Body of pancreas (tissue), 4 donors: ENCODE measurements at regions not wholly inside any gene's neighbourhood (a gene's known extent, or its start where the extent isn't known, plus 50 kb on each side); places are given as distances from the start of the nearest gene placed in this dataset.

Source experiments
- ATAC-seq: fragments of 150-250 bp; one replicate; pipeline ENCODE4 v1.9.1; 2016
- DNase-seq, 4 donors: peaks; one replicate each; pipeline ENCODE4 v3.0.0-alpha.2; 2019
- H3K27ac ChIP-seq, 4 donors: fragments of 200-600 bp; sonication (generic); 1 replicate in 3 of 4; 2 replicates in 1 of 4; pipeline versions ENCODE4 v1.5.1 to v1.6.1; 2016 to 2019; ENCODE audit warnings: mild to moderate bottlenecking in 1 of 4, mixed read lengths in 1 of 4, moderate library complexity in 1 of 4
- H3K27me3 ChIP-seq, 2 donors: fragments of 200-600 bp; sonication (generic); one replicate each; pipeline ENCODE4 v1.6.0; 2016; ENCODE audit warnings: mild to moderate bottlenecking in 1 of 2
- H3K36me3 ChIP-seq, 2 donors: fragments of 200-600 bp; sonication (generic); replicated peaks in 1 of 2; 2 replicates each; pipeline ENCODE4 v1.5.1; 2016; ENCODE audit warnings: low read depth in 2 of 2; ENCODE audit not compliant: insufficient read depth in 1 of 2
- H3K4me1 ChIP-seq: fragments of 200-600 bp; sonication (generic); one replicate; pipeline ENCODE4 v1.6.0; 2016
- H3K4me3 ChIP-seq, 2 donors: fragments of 200-600 bp; sonication (generic); 1 replicate in 1 of 2; 2 replicates in 1 of 2; pipeline ENCODE4 v1.5.1; 2016 to 2019
- H3K9me3 ChIP-seq, 3 donors: fragments of 200-600 bp; sonication (generic); 1 replicate in 2 of 3; 2 replicates in 1 of 3; pipeline ENCODE4 v1.5.1; 2016
- CTCF ChIP-seq, 7 experiments: fragments of 450-650 bp in 4 of 7; fragments of 200-600 bp in 3 of 7; sonication (generic) in 3 of 7; IDR thresholded peaks; one replicate each; pipeline ENCODE4 v1.5.1; 2016 to 2019; ENCODE audit warnings: antibody characterized with exemption in 7 of 7
- POLR2A ChIP-seq, 3 donors: fragments of 450-650 bp; IDR thresholded peaks; one replicate each; pipeline ENCODE4 v1.6.1; 2016; ENCODE audit warnings: antibody characterized with exemption in 3 of 3, mild to moderate bottlenecking in 2 of 3
- WGBS, 2 donors: methylation state at CpG; one replicate each; pipeline ENCODE4 v1.1.5; 2017; 5-methylcytosine and 5-hydroxymethylcytosine counted together
- intact Hi-C: fragments of 100-400 bp; cut with DNase I; formaldehyde crosslinking; loops from one replicate; pipeline ENCODE4 v1.15.1; 2023

DNA sequence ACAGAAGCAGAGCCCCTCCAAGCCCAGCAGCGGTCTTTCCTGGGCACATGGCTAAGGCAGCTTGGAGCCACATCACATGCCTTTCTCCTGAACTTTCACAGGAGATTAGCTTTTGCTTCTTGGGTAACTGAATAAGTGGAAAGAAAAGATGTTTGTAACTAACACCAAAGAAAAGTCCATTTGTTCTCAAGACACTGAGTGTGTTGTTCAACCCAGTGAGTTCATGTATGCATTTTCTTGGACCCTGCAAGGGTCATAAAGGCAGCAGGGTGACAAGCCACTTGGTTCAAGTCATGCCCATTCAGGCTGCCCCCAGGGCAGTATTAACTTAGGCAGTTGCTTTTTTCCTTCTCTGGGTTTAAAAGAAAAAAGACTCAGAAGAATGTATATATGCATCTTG lies 203.4 kb downstream of the FAM76B start:
- no peak overlapping the region for H3K27ac ChIP-seq
- intact Hi-C loops, result no loop called here
- ATAC-seq (no peak), DNase-seq (no peak)
- WGBS, 2 donors, result 89 to 94% methylated on average over 1 of the region's 1 CpG
- no peak overlapping the region for H3K4me3 ChIP-seq
- no peaks in the 10 kb centered on the region for H3K27me3 ChIP-seq
- H3K9me3 ChIP-seq, result no peaks in the 10 kb centered on the region
- no peaks in the 10 kb centered on the region for H3K36me3 ChIP-seq
- TF ChIP-seq CTCF (IDR thresholded peaks at IDR 0.05), result no peak
- no peak for TF ChIP-seq POLR2A (IDR thresholded peaks at IDR 0.05)
- H3K4me1 ChIP-seq, result no peaks in the 10 kb centered on the region

- Histone ChIP-seq H3K4me3 (no peak overlapping the region), H3K4me1 (no peaks in the 10 kb centered on the region), H3K9me3 (no peaks in the 10 kb centered on the region), H3K27ac (no peak overlapping the region), H3K36me3 (no peaks in the 10 kb centered on the region), H3K27me3 (no peaks in the 10 kb centered on the region)
- no peak for ATAC-seq
- intact Hi-C loops, result no loop called here
- DNase-seq, result no peak
- 54 to 71% methylated on average over 4 of the region's 4 CpGs for WGBS, 2 donors
- TF ChIP-seq POLR2A (IDR thresholded peaks at IDR 0.05), result no peak
- TF ChIP-seq CTCF (IDR thresholded peaks at IDR 0.05), result no peak
Observed at GRCh38 chr11:95585752-95586077, 203.9 kb downstream of the FAM76B start.

DNA sequence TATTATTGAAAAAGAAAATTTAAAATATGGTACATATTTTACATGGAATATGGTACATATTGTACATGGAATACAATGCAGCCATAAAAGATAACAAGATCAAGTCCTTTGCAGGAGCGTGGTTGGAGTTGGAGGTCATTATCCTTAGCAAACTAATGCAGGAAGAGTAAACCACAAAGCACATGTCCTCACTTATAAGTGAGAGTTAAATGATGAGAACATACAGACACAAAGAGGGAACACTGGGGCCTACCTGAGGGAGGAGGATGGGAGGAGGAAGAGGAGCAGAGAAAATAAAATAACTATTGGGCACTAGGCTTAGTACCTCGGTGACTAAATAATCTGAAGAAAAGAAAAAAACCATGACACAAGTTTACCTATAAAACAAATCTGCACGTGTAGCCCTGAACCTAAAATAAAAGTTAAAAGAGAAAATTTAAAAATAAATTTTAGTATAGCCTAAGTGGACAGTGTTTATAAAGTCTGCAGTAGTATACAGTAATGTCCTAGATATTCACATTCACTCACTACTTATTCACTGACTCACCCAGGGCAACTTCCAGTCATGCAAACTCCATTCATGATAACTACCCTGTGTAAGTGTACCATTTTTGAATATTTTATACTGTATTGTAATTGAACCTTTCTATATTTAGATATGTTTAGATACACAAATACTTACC lies 204.4 kb downstream of the FAM76B start:
- Histone ChIP-seq H3K27ac (no peak overlapping the region), H3K9me3 (no peaks in the 10 kb centered on the region), H3K4me3 (no peak overlapping the region), H3K36me3 (no peaks in the 10 kb centered on the region), H3K27me3 (no peaks in the 10 kb centered on the region), H3K4me1 (no peaks in the 10 kb centered on the region)
- TF ChIP-seq POLR2A (IDR thresholded peaks at IDR 0.05) (no peak), CTCF (IDR thresholded peaks at IDR 0.05) (no peak)
- no peak for DNase-seq
- no peak for ATAC-seq
- intact Hi-C loops, result no loop called here
- 69 to 81% methylated on average over 3 of the region's 3 CpGs for WGBS, 2 donors

DNA sequence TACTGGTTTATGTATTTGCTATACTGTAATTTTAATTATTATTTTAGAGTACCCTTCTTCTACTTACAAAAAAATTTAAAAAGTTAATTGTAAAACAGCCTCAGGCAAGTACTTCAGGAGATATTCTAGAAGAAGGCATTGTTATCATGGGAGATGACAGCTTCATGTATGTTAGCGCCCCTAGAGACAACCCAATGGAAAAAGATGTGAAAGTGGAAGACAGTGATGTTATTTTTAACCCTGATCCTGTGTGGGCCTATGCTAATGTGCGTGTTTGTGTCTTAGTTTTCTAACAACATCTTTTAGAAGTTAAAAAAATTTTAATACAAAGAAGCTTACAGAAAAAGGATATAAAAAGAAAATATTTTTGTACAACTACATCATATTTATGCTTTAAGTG lies 205.0 kb downstream of the FAM76B start:
- ATAC-seq (no peak), DNase-seq (no peak)
- H3K4me3 ChIP-seq, result no peak overlapping the region
- H3K4me1 ChIP-seq, result no peaks in the 10 kb centered on the region
- no peaks in the 10 kb centered on the region for H3K36me3 ChIP-seq
- intact Hi-C loops, result no loop called here
- H3K27me3 ChIP-seq, result no peaks in the 10 kb centered on the region
- TF ChIP-seq CTCF (IDR thresholded peaks at IDR 0.05) (no peak), POLR2A (IDR thresholded peaks at IDR 0.05) (no peak)
- H3K27ac ChIP-seq, result no peak overlapping the region
- 89 to 92% methylated on average over 2 of the region's 2 CpGs for WGBS, 2 donors
- H3K9me3 ChIP-seq, result no peaks in the 10 kb centered on the region

GRCh38 chr11:95584180-95584579 lies 205.4 kb downstream of the FAM76B start:
- DNase-seq, result no peak

More at GRCh38 chr11:95584180-95584579, 205.4 kb downstream of the FAM76B start:
- intact Hi-C loops, result no loop called here
- Histone ChIP-seq H3K9me3 (no peaks in the 10 kb centered on the region), H3K36me3 (no peaks in the 10 kb centered on the region), H3K4me3 (no peak overlapping the region), H3K27ac (no peak overlapping the region), H3K4me1 (no peaks in the 10 kb centered on the region), H3K27me3 (no peaks in the 10 kb centered on the region)
- TF ChIP-seq CTCF (IDR thresholded peaks at IDR 0.05), result no peak
- WGBS, 2 donors, result 81 to 82% methylated on average over 3 of the region's 3 CpGs
- no peak for ATAC-seq
